ENCODE measurements at regions not wholly inside any gene's neighbourhood (a gene's known extent, or its start where the extent isn't known, plus 50 kb on each side); places are given as distances from the start of the nearest gene placed in this dataset.
"Not testable (repeated sequence)": the region's sequence is repeated elsewhere in the genome, so short reads cannot be mapped to it uniquely, and the experiment has no call there.

DNA sequence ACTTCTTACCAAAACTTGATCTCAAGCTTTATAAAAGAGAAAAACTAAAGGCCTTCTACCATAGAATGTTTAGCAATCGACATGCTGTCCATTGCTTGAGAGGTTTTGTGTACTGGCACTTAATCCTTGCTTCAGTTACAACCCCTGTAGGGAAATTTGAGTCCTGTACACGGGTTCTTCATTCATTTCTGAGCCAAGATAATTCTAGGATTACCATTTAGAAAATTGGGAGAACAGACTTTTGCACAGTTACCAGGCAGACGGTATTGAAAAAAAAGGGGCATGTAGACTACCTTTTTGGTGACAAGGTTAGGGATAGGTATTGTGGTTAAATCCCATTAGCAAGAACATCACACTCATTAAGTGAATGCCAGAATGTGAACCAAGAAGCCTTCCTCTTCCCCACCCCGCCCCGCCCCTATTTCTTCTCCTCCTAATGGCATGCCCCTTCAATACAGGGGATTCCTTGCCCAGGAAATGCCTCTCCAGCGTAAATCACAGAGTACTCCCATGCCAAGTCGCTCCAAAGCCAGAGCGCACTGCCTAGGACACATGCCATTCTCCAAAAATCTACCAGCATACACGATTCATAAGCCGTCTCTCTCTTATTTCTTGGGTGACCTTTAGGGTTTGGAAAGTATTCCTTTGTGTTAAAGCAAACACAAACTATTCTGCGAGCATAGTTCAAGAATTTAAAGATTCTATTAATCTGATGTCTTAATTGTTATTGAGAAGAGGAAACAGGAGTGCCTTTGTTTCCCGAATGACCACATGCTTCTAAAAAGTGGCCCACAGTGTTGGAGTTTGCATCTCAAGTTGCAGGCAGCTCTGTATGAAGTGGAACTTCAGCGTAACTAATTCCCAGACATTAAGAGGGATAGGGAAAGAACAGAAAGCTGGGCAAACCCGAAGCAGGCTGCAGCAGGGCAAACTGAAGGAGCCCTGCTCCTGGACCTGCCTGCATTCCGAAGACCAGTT, 164.0 kb upstream of the NR2F2 start:
- no peak overlapping the region for H3K9ac ChIP-seq (ENCODE audit: low read depth, low read length)
- H3K4me1 ChIP-seq (ENCODE audit: insufficient read depth, low read length): peaks cover 20% of the 10 kb centered on the region
- H3K9me3 ChIP-seq (ENCODE audit: control insufficient read depth, insufficient read depth, low read length): peaks cover 3% of the 10 kb centered on the region; the same call in 1 of the 2 replicates
- no peaks in the 10 kb centered on the region for H3K36me3 ChIP-seq (ENCODE audit: insufficient read depth, low read length)

DNA sequence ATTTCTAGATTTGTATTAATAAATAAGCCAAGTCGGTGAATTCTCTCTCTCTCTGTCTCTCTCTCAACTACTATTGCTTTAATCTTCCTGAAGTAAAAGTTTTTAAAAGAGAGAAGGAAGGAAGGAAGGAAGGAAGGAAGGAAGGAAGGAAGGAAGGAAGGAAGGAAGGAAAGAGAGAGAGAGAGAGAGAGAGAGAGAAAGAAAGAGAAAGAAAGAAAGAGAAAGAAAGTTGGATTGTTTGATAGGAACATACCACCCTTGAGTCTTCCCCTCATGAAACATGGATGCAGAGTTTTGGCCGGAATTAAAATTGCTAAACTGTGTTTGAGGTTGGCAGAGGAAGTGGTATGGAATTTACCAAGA, 159.9 kb upstream of the NR2F2 start:
- not testable (repeated sequence) for H3K36me3 ChIP-seq (ENCODE audit: insufficient read depth, low read length); H3K9ac ChIP-seq (ENCODE audit: low read depth, low read length); H3K9me3 ChIP-seq (ENCODE audit: control insufficient read depth, insufficient read depth, low read length)
- peaks cover 28% of the 10 kb centered on the region for H3K4me1 ChIP-seq (ENCODE audit: insufficient read depth, low read length)

DNA sequence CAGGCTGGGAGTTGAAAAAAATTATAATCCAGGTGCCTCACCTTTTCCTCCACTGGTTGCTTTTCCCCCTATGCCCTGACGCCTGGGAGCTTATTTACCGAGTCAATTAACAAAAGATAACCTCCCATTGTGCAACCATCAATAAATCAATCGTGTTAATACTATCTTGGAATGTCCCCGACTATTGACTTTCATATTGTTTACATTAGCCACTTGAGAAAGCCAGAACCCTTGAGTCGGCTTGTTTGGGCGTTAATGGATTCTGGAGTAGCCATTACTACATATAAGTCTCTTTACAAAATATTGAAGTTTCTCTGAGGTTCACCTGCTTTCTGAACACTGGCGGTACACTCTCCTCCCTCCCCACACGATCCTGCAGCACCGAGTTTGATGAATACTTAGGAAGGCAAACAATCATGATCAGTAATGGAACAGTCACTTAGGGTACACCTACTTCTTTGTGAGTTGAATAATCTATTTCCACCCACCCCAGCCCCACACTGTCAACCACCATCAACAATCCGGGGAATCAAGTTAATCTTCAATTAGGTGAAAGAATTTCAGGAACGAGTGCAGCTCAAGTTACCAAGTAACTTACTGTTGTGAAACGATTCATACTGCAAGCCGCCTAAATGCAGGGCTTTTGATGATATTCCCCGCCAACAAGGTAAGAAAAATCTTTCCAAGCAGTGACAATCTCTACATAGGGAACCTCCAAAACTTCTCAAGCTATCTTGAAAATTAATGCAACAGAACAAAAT, 159.3 kb upstream of the NR2F2 start:
- Histone ChIP-seq H3K4me1 (ENCODE audit: insufficient read depth, low read length) (peaks cover 23% of the 10 kb centered on the region), H3K9me3 (ENCODE audit: control insufficient read depth, insufficient read depth, low read length) (peaks cover 3% of the 10 kb centered on the region; the same call in 1 of the 2 replicates), H3K36me3 (ENCODE audit: insufficient read depth, low read length) (no peaks in the 10 kb centered on the region; the same call in 1 of the 2 replicates), H3K9ac (ENCODE audit: low read depth, low read length) (no peak overlapping the region)

DNA sequence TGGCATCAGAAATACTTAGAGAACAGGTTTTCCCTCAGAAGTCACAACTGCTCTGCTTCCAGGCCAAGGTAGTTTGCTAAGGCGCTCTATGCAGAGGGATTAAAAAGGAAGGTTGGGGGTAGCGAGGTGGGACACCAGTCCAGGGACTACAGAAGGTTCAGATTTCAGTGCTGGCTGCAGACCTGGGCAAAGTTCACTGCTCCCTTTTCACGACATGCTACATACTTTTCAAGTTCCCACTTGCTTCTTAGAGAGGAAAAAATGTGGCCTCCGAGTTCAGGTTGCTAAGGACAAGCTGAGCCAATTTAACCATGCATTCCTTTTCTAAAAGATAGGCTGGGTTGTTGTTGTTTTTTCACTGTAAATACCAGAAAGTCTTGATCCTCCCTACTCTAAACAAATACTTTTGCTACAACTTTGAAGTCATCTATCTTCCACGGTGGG, 158.6 kb upstream of the NR2F2 start:
- no peak overlapping the region for H3K9ac ChIP-seq (ENCODE audit: low read depth, low read length)
- H3K4me1 ChIP-seq (ENCODE audit: insufficient read depth, low read length): peaks cover 16% of the 10 kb centered on the region
- H3K9me3 ChIP-seq (ENCODE audit: control insufficient read depth, insufficient read depth, low read length): peaks cover 3% of the 10 kb centered on the region; the same call in 1 of the 2 replicates
- no peaks in the 10 kb centered on the region; the same call in 1 of the 2 replicates for H3K36me3 ChIP-seq (ENCODE audit: insufficient read depth, low read length)

DNA sequence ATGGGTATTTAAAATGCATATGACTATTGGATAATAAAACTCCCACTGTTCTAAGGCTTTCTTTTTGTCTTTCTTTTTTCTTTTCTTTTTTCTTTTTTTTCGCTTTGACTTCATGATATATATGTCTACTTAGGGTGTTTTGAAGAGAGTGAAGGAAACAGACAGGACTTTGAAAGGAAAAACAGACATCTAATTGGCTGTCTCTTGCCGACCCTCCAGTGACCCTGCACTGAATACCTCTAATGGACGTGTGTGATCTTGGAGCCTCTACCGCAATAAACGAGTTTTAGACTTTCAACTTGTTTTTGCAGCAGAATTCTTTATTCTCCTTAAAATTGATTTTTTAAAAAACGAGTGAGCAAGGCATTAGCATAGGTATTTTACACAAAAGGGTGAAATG, 158.1 kb upstream of the NR2F2 start:
- H3K36me3 ChIP-seq (ENCODE audit: insufficient read depth, low read length): no peaks in the 10 kb centered on the region; the same call in 1 of the 2 replicates
- no peak overlapping the region for H3K9ac ChIP-seq (ENCODE audit: low read depth, low read length)

DNA sequence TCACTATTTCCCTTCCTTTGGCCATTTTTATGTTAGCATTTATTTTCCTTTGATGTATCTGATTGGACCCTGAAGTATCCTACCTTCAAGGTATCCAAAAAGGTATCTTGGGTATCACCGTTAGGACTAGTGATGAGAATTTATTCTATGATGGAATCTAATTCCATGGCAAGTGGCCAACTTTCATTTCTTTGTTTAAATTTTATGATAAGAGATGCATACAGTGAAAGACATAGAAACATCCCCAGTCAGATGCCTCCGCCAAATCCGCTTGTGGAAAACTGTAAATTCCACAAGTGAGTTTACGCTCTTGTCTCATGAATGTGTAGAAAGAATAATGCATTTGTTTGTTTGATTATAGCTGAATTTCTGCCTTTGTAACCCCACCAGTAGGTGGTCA, 153.7 kb upstream of the NR2F2 start:
- H3K36me3 ChIP-seq (ENCODE audit: insufficient read depth, low read length): no peaks in the 10 kb centered on the region; the same call in 1 of the 2 replicates
- H3K4me1 ChIP-seq (ENCODE audit: insufficient read depth, low read length): peaks cover 11% of the 10 kb centered on the region
- H3K9ac ChIP-seq (ENCODE audit: low read depth, low read length): no peak overlapping the region
- no peaks in the 10 kb centered on the region for H3K9me3 ChIP-seq (ENCODE audit: control insufficient read depth, insufficient read depth, low read length)

More for the DNA sequence above, 158.1 kb upstream of the NR2F2 start:
- Histone ChIP-seq H3K9me3 (ENCODE audit: control insufficient read depth, insufficient read depth, low read length) (peaks cover 3% of the 10 kb centered on the region; the same call in 1 of the 2 replicates), H3K4me1 (ENCODE audit: insufficient read depth, low read length) (peaks cover 11% of the 10 kb centered on the region; the same call in 1 of the 2 replicates)

DNA sequence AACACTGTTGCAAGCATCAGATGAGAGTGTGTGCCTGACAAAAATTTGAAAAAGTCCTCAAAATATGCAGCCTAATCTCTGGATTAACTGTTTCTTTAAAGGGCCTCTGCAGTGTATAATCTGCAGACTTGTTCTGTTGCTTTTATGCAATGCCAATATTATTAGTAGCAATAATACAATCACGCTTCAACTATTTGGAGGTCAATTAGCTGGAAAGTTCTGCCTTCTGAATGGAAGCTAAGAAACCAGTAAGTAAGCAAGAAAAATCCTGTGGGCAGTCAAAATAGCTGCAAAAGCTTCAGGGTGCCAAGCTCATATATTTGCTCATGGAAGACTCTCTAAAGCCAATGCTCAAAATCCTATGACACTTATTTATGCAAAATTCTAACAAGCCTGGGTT, 153.2 kb upstream of the NR2F2 start:
- Histone ChIP-seq H3K9me3 (ENCODE audit: control insufficient read depth, insufficient read depth, low read length) (no peaks in the 10 kb centered on the region), H3K4me1 (ENCODE audit: insufficient read depth, low read length) (peaks cover 8% of the 10 kb centered on the region), H3K9ac (ENCODE audit: low read depth, low read length) (no peak overlapping the region), H3K36me3 (ENCODE audit: insufficient read depth, low read length) (no peaks in the 10 kb centered on the region; the same call in 1 of the 2 replicates)

DNA sequence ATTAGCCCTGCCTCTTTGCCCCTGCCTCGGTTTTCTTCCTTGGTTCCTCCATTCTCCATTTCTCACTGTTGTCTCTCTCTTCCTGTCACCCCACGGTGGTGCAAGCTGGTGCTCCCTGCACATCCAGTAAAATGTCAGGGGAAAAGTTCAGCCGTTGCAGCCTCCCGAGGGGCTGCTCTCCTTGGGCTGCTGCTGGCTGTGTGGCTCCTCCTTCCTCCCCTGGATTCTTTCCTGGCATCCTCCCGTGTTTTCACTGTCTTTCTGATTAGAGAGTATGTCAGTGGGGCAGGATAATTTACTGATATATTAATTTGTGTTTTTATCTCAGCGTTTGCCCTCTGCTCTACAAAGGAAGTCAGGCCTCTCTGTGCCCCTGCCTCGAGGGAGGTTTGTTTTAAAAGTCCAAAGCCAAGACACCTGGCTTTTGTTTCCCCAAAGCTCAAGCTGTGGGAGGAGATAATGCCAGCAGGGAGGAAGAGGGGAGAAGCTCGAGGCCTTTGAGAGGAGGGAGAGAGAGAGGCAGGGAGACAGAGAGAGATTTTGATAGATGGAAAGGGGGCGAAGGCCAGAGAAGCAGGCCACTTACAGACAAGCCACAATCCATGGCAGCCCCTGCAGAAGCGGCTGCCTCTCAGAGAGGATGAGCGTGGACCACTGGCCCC, 150.3 kb upstream of the NR2F2 start:
- Histone ChIP-seq H3K36me3 (ENCODE audit: insufficient read depth, low read length) (no peaks in the 10 kb centered on the region; the same call in 1 of the 2 replicates), H3K9ac (ENCODE audit: low read depth, low read length) (no peak overlapping the region), H3K4me1 (ENCODE audit: insufficient read depth, low read length) (peaks cover 18% of the 10 kb centered on the region), H3K9me3 (ENCODE audit: control insufficient read depth, insufficient read depth, low read length) (no peaks in the 10 kb centered on the region)

DNA sequence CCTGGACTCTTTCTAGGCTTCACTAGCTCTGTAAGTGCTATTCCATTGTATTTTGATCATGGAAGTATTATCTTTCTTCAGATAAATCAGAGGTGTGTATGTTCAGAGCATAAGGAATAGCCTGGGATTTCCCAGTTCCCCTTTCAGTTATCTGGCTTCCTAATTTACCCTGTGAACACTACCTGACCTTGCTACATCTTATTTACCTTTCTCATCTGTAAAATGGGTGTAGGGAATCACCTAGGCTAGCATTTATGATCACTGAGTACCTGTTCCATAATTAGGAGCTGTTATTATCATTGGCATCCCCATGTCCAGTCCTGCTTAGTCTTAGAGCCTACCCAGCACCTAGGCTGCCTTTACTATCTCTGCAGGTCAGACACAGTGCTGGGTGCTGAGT, 149.3 kb upstream of the NR2F2 start:
- Histone ChIP-seq H3K4me1 (ENCODE audit: insufficient read depth, low read length) (peaks cover 18% of the 10 kb centered on the region), H3K9me3 (ENCODE audit: control insufficient read depth, insufficient read depth, low read length) (no peaks in the 10 kb centered on the region), H3K9ac (ENCODE audit: low read depth, low read length) (no peak overlapping the region), H3K36me3 (ENCODE audit: insufficient read depth, low read length) (no peaks in the 10 kb centered on the region)

DNA sequence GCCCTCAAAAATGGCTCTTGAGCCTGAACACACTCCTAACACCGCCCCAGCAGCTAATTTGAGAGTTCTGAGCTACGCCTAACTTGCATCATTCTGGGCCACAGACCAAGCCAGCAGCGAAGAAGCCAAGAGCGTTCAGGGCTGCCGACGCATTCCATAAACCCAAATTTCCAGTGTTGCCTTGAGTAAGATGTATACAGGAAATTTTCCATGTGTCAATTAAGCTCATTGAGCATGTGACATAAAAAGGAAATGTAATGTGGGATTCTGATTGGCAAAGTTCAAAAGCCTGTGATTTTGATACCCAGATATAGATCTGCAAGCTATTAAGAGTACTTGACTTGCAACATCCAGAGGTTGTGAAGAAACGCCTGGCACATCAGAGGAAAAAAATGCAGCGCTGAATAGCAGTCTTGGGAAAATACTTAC, 148.6 kb upstream of the NR2F2 start:
- peaks cover 18% of the 10 kb centered on the region for H3K4me1 ChIP-seq (ENCODE audit: insufficient read depth, low read length)
- H3K36me3 ChIP-seq (ENCODE audit: insufficient read depth, low read length): no peaks in the 10 kb centered on the region
- no peak overlapping the region for H3K9ac ChIP-seq (ENCODE audit: low read depth, low read length)
- no peaks in the 10 kb centered on the region for H3K9me3 ChIP-seq (ENCODE audit: control insufficient read depth, insufficient read depth, low read length)

DNA sequence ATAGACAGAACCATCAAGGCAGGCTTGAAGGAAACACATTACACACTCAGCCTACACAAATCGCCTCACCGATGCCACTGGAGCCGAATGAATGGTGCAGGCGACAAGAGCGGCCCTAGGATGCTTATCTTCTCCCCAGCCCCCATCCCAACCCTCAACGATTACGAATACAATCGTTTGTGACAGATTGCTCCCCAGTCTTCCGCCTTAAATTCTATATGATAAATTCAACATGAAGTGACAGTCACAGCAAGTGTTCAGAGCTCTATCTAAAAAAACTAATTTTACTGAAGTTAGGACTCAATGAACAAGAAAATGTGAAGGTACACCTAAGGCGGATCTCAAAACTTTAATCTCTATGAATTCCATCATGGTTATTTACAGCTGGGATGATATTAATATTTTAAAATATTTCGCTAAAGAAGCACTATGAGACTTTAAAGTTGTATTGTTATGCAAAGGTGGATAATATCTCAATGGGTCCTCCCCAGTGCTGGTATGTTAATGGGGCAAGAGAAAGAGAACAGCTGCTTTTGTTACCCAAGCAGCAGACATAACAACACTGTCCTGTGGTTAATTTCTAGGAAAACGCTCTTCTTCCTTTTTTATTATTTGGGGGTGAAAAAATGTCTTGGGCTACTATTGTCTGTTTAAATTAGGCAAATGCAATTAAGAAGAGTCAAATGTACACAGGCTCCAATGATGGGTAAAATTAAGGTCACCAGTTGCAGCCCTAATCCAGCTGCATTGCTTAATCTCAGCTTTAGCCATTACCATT, 147.6 kb upstream of the NR2F2 start:
- H3K4me1 ChIP-seq (ENCODE audit: insufficient read depth, low read length): peaks cover 18% of the 10 kb centered on the region
- no peaks in the 10 kb centered on the region for H3K36me3 ChIP-seq (ENCODE audit: insufficient read depth, low read length)
- no peak overlapping the region for H3K9ac ChIP-seq (ENCODE audit: low read depth, low read length)
- H3K9me3 ChIP-seq (ENCODE audit: control insufficient read depth, insufficient read depth, low read length): no peaks in the 10 kb centered on the region

DNA sequence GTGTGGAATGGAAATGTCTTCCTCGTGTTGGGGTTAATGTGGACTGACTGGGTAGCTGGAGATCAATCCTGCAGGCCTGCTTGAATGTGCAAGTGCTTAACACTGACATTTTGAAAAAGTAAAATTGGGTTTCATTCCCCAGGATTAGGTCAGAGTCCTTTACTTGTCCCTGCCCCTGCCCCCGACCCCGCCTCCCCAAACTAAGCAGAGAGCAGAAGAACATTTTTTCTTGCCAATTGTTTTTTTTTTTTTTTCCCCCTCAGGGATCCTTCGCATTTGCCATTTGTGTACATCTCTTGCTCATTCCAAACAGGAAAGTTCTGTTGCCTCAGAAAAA, 147.0 kb upstream of the NR2F2 start:
- Histone ChIP-seq H3K9ac (ENCODE audit: low read depth, low read length) (no peak overlapping the region), H3K9me3 (ENCODE audit: control insufficient read depth, insufficient read depth, low read length) (no peaks in the 10 kb centered on the region), H3K4me1 (ENCODE audit: insufficient read depth, low read length) (peaks cover 18% of the 10 kb centered on the region), H3K36me3 (ENCODE audit: insufficient read depth, low read length) (no peaks in the 10 kb centered on the region)

DNA sequence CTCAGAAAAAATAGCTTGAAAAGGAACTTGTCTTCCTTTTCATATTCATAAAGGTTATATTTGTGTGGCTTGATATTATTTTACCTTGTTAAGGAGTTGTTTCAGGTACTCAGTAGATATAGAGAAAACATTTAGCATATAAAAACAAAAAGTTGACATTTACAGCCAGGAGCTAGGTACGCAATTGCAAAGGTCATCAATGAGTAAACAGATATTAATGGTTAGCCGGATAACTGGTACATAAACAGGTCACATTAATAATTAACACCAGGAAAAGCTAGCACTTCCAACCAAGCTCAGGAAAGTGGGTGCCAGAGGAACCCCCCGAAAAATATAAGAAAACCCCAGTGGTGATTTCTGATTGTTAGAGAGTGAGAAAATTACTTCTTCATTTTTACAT, 146.6 kb upstream of the NR2F2 start:
- peaks cover 18% of the 10 kb centered on the region for H3K4me1 ChIP-seq (ENCODE audit: insufficient read depth, low read length)
- H3K9me3 ChIP-seq (ENCODE audit: control insufficient read depth, insufficient read depth, low read length): no peaks in the 10 kb centered on the region
- H3K36me3 ChIP-seq (ENCODE audit: insufficient read depth, low read length): no peaks in the 10 kb centered on the region
- H3K9ac ChIP-seq (ENCODE audit: low read depth, low read length): no peak overlapping the region

DNA sequence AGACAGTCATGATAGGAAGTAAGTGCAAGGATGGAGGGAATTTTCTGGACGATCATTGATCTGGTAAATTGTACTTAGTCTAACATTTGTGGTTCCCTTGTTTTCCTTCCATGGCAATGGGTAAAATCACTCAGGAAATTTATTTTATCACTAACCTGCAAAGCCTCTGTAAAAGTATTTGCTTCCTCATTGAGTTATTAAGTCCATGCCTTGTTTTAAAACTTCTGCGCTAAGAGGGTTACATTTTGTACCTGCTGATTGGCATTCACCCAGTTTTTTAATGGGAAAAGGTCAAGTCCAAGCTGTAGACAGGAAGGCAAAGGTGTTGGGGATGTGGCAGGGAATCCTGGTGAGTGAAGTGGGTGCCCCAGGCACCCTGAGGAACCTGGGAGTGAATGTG, 146.2 kb upstream of the NR2F2 start:
- Histone ChIP-seq H3K9me3 (ENCODE audit: control insufficient read depth, insufficient read depth, low read length) (no peaks in the 10 kb centered on the region), H3K4me1 (ENCODE audit: insufficient read depth, low read length) (peaks cover 18% of the 10 kb centered on the region), H3K36me3 (ENCODE audit: insufficient read depth, low read length) (no peaks in the 10 kb centered on the region), H3K9ac (ENCODE audit: low read depth, low read length) (no peak overlapping the region)
